Forelimb muscle (tissue), 1 donor: ENCODE measurements at regions not wholly inside any gene's neighbourhood (a gene's known extent, or its start where the extent isn't known, plus 50 kb on each side); places are given as distances from the start of the nearest gene placed in this dataset.
"Not testable (repeated sequence)": the region's sequence is repeated elsewhere in the genome, so short reads cannot be mapped to it uniquely, and the experiment has no call there.

Experiments used
- DNase-seq: peaks from one replicate; pipeline ENCODE4 v3.0.0-alpha.2; 2013; ENCODE audit warnings: low read depth

GRCh38 chr3:177705976-177706823 lies 508.9 kb upstream of the TBL1XR1 start:
- no peak for DNase-seq

DNA sequence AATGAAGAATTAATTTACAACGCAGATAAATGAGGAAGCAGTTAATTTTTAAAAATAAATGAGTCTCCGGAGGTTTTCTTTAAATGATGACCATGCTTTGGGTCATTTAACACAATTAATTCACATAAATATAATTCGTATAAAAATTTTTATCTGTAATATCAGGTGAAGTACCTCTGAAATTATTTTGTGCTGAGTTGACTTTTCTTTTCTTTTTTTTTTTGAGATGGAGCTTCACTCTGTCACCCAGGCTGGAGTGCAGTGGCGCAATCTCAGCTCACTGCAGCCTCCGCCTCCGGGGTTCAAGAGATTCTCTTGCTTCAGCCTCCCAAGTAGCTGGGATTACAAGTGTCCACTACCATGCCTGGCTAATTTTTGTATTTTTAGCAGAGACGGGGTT lies 512.2 kb upstream of the TBL1XR1 start:
- DNase-seq = not testable (repeated sequence)

- no peak for DNase-seq
These were observed 513.2 kb upstream of the TBL1XR1 start for GRCh38 chr3:177710506-177710905.

GRCh38 chr3:177711637-177712036 lies 514.4 kb upstream of the TBL1XR1 start:
- DNase-seq = no peak

GRCh38 chr3:177713928-177714900 lies 516.9 kb upstream of the TBL1XR1 start:
- no peak for DNase-seq

GRCh38 chr3:177714945-177715344 lies 517.7 kb upstream of the TBL1XR1 start:
- no peak for DNase-seq

DNA sequence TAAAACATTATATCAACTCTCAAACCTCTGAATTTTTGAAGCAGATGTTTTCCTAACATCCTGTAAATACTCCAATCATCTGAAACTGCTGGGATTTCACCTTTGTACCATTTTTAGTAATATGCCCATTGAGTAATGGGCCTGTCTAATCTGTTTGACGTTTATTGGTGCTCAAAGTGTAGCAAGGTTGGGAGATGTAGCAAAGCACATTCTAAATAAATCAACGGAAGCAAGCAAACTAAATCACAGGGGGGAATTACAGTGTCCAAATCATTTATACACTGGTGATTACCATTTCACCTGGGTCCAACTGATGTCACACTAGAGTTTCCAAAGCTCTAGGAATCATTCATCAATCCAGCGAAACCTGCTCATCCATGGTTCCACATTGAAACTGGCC lies 518.7 kb upstream of the TBL1XR1 start:
- DNase-seq = no peak

DNA sequence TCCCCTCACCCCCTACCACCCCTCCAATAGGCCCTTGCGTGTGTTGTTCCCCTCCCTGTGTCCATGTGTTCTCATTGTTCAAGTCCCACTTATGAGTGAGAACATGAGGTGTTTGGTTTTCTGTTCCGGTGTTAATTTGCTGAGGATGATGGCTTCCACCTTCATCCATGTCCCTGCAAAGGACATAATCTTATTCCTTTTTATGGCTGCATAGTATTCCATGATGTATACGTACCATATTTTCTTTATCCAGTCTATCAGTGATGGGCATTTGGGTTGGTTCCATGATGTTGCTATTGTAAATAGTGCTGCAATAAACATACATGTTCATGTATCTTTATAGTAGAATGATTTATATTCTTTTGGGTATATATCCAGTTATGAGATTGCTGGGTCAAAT lies 523.6 kb upstream of the TBL1XR1 start:
- DNase-seq = not testable (repeated sequence)

DNA sequence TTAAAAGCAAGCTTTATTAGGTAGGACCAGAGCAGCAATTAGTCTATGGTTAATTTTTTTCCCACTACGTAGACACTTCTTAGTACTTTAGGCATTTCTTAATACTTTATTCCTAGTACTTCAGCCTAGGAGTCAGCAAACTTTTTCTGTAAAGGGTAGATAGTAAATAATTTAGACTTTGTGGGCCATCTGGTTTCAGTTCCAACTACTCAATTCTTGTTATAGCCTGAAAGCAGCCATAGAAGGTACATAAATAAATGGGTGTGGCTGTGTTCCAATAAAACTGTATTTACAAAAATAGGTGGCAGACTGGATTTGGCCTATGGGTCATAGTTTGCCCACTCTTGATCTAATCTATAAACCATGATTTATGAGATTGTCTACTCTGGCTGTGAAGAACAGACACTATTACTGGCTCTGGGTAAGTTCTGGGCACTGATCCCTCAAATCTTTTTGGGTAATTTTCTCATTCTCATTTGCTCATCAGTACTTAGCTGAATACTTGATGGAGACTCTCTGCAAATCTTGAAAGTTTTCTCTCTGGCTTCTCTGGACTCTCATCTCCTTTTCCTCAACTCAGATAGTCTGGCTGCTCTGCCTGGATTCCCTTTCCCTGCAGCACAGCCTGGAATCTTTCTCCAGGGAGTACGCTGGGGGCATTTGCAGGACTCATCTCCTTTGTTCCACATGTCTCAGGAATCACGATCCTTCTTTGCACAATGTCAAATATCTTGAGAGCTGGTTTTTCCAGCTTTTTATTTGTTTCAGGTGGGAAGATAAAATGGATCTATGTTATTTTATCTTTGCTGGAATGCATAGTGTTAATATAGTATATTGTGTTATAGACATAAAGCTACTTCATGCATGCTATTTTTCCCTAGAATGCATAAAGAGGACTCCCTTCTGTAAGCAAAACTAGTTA lies 524.8 kb upstream of the TBL1XR1 start:
- DNase-seq = no peak

DNA sequence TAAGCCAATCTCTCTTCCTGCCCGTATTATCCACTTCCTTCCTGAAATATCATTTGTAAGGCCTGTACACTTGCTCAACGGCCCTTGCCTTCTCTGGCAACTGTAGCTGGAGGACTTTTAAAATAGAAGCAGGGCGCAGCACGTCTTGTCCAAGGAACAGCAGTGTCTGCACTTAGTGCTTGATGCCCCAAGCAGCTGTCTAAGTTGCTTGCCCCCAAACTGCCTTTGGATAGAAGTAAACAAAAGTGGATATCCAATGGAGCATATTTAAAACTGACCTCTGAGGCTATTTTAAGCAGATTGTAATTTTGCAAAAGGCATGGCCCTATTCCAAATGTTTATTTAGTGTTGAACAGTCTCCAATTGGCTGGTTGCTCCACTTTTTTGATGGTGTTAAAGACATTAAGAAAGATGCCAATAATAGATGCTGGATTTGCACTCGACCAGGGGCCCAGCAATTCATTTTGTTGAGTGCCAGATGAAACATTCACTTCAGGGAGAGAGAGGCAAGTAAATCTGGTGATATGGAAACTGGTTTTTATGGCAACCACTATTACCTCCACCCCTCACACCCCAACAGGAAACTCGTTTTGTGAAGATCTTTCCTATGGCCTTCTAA lies 526.8 kb upstream of the TBL1XR1 start:
- no peak for DNase-seq

DNA sequence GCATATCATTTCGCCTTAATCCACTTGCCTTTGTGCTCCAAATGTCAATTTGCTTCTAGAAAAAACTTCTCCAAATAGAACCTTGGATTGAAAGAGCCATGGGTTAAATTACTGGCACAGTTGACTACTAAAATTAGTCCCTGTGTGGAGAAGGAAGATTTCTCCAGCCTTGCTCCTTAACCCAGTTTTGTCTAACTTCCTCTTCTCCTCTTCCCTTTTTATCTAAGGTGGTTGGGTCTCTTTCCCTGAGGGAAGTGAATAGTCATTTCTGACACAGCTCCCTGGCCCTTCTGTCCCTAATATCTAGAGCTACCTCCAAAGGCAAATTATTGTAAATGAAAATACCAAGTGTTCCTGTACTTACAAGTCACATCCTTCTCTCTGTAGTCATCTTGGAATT lies 527.9 kb upstream of the TBL1XR1 start:
- DNase-seq = no peak

DNA sequence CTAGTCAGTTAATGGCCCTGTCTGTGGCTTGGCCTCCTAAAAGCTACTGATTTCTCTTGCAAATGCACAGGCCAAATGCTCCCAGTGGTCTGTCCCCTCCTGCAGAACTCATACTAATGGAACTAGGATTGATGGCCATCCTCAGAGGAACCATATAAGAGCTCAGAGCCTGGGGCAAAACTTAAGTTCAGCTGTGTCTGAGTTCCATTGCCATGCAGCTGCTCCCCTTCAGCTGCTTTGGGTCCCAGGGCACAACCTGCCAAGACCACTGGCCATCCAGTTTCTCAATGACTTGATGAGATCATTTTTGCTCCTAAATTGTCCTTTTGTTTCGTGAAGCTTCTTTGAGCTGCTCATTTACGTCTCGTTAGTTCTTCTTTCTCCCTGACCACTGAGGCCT lies 529.5 kb upstream of the TBL1XR1 start:
- no peak for DNase-seq

DNA sequence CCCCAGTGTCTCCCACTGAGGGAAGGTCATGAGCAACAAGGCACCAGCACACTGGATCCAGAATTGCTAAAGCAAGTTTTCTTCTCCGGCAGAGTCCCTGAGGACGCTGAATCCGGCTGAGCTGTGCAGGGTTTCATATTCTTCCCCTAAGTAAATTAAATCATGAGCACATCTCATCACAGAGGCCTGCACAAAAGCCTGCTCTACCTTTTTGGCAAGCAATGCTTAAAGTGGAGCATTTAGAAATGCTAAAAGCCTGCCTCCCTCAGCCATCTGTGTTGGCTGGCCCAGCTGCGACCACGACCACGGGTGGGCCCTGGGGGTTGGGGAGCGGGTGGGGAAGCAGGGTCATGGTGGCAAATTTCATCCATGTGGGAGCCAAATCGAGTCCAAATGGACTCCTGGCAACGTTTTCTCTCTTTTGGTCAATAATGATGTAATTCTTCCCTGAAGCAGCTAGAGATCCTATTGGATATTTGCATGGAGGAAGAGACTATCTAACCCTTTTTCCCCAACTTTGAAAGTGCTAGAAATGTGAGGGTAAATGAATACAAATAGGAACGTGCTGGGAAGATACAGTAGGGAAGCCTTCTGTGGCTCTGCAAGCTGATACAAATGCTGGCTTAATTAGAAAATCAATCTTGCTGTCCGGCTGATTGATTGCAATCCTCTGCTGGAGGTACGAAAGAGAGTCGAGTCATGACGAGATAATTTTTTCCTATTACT lies 532.8 kb upstream of the TBL1XR1 start:
- DNase-seq = peak; percentile 79

DNA sequence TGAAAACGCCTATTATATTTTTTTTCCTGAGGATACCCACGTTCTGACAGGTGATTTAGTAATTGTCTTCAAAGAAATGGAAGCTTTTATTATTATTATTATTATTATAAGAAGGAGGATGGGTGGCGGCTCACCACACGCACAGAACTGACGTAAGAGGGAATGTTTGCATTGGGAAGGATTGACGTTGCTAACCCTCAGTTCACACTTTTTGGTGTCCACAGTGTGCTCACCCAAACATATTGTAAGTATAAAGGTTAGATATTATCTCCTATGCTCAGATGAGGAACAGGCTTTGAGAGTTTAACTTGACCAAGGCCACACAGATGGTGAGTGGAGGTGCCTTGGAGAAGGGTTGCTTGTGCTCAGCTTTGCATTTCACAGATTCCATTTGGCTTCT lies 533.5 kb upstream of the TBL1XR1 start:
- DNase-seq = no peak

- no peak for DNase-seq
These were observed 534.5 kb upstream of the TBL1XR1 start for GRCh38 chr3:177731644-177732268.

- no peak for DNase-seq
These were observed 536.0 kb upstream of the TBL1XR1 start for GRCh38 chr3:177733233-177733632.

DNA sequence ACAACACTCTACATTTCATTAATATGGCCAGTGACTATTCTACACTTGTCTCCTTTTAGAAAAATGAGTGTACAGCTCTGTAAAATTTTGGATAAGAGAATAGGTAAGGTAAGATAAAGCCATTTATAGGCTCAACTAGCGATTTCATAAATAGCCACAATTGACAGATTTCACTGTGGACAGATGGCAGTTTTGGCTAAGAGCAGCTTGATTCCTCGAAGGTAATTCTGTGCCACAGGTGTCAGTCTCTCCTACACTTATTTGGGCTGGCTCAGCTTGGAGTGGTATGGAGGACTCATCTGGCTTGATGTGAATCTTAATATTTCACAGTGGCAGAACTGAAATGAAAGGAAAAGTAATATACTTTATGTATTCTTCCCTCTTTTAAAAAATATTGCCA lies 536.7 kb upstream of the TBL1XR1 start:
- no peak for DNase-seq

DNA sequence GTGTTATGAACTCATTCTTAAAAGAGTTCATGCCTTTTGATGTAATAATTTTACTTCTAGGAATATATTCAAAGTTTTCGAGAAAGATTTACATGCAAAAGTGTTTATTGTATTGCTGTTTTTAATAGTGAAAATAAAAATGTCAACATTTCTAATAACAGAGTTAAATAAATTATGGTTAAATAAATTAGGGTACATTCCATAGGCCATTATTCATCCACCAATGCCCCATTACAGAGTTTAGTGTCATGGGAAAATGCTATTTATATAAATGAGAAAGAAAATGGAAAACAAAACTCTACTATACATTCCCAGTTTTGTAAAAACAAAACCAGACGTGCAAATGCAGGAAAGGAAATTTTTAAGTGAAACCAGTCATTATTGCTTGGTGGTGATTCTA lies 538.1 kb upstream of the TBL1XR1 start:
- DNase-seq = no peak

DNA sequence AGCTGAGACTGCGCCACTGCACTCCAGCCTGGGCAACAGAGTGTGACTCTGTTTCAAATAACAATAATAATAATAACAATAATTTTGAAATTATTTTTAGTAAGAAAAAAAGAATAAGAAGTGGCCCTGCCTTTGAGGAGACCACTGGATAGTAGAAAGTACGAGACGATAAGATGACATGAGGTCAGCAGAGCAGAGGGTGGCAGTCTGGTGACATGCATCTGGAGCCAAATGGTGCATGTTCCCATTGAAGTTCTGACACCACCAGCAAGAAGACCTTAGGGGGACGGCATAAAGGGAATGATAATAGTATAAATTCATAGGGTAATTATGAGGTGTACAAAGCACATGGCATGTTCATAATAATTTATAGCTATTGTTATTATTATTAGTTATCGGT lies 542.2 kb upstream of the TBL1XR1 start:
- DNase-seq = no peak

DNA sequence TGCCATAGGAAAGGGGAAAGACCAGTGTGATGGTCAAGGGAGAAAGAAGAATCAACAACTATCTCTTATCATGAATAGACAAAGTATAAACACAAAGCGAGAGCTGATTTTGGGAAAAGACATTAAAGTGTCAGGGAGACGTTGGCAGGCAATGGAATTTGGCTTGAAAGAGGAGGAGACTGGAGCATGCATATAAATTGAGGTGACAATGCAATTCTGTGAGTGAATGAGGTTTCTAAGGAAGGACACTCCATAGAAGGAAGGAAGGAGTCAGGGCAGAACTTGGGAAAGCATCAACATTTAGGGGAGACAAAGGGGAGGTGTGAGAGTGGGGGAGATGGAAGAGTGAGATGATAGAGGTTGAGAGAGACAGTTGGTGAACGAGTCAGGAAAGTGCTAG lies 543.0 kb upstream of the TBL1XR1 start:
- no peak for DNase-seq
